ENCODE measurements at regions not wholly inside any gene's neighbourhood (a gene's known extent, or its start where the extent isn't known, plus 50 kb on each side); places are given as distances from the start of the nearest gene placed in this dataset.
A peak's percentile ranks its signal among the peaks of the same experiment; 100 is the strongest.

DNA sequence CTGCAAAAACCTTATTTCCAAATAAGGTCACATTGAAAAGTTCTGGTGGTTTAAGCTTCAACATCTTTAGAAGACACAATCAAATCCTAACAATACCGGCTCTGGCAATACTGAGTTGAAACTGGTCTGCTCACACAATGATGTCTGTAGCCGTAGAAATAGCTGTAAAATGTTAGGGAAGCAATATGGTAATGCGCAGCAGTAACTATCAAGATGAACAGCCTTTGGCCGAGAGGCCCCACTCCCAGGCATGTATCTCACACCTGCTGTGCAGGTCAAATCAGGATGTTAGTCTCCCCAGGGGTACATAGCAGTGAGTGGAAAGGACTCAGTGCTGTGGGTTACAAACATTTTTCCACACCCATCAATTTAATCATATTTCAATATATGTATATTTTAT, 207.1 kb downstream of the KATNAL1 start:
- intact Hi-C loops (cut with DNase I), result no loop called here
- no peaks in the 10 kb centered on the region for H3K4me1 ChIP-seq
- no peak for DNase-seq
- no peak for ATAC-seq
- H3K27me3 ChIP-seq (ENCODE audit: low read depth), result no peaks in the 10 kb centered on the region
- H3K36me3 ChIP-seq, result no peaks in the 10 kb centered on the region
- no peaks in the 10 kb centered on the region for H3K9me3 ChIP-seq
- TF ChIP-seq, protein P1, sequence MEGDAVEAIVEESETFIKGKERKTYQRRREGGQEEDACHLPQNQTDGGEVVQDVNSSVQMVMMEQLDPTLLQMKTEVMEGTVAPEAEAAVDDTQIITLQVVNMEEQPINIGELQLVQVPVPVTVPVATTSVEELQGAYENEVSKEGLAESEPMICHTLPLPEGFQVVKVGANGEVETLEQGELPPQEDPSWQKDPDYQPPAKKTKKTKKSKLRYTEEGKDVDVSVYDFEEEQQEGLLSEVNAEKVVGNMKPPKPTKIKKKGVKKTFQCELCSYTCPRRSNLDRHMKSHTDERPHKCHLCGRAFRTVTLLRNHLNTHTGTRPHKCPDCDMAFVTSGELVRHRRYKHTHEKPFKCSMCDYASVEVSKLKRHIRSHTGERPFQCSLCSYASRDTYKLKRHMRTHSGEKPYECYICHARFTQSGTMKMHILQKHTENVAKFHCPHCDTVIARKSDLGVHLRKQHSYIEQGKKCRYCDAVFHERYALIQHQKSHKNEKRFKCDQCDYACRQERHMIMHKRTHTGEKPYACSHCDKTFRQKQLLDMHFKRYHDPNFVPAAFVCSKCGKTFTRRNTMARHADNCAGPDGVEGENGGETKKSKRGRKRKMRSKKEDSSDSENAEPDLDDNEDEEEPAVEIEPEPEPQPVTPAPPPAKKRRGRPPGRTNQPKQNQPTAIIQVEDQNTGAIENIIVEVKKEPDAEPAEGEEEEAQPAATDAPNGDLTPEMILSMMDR (IDR thresholded peaks at IDR 0.05), result no peak
- no peak overlapping the region for H3K4me3 ChIP-seq
- no peak overlapping the region for H3K27ac ChIP-seq

- intact Hi-C loops (cut with DNase I), result no loop called here
- Histone ChIP-seq H3K9me3 (no peaks in the 10 kb centered on the region), H3K27ac (no peak overlapping the region), H3K36me3 (no peaks in the 10 kb centered on the region), H3K4me3 (no peak overlapping the region), H3K4me1 (no peaks in the 10 kb centered on the region), H3K27me3 (ENCODE audit: low read depth) (no peaks in the 10 kb centered on the region)
- DNase-seq (no peak), ATAC-seq (no peak)
- TF ChIP-seq, protein P1 (IDR thresholded peaks at IDR 0.05), result no peak
These were observed 209.7 kb downstream of the KATNAL1 start for GRCh38 chr13:30097701-30098100.

- Histone ChIP-seq H3K9me3 (no peaks in the 10 kb centered on the region), H3K27ac (no peak overlapping the region), H3K4me1 (no peaks in the 10 kb centered on the region), H3K36me3 (no peaks in the 10 kb centered on the region), H3K27me3 (ENCODE audit: low read depth) (no peaks in the 10 kb centered on the region), H3K4me3 (no peak overlapping the region)
- intact Hi-C loops (cut with DNase I), result no loop called here
- DNase-seq (no peak), ATAC-seq (no peak)
- TF ChIP-seq, protein P1 (IDR thresholded peaks at IDR 0.05), result no peak
These were observed 210.3 kb downstream of the KATNAL1 start for GRCh38 chr13:30097089-30097488.

DNA sequence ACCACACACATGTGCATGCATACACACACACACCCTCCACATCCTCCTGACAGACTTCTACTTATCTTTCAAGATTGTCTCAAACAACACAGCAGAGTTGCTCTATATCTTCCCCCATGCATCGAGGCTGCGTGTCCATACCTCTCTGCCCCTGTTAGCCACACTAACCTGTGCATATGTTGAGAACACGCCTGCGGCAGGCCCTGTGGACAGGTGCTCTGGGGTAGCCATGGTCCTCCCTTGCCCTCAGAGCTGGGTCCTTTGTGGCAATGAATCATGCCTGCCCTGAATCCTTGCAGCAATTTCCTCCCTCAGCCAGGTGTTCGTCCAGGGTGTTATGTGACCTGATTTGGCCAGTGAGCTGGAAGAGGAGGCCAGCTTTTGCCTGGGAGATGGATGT, 213.3 kb downstream of the KATNAL1 start:
- TF ChIP-seq, protein P1 (IDR thresholded peaks at IDR 0.05), result no peak
- DNase-seq (no peak), ATAC-seq (no peak)
- H3K36me3 ChIP-seq, result no peaks in the 10 kb centered on the region
- no peaks in the 10 kb centered on the region for H3K4me1 ChIP-seq
- H3K4me3 ChIP-seq, result no peak overlapping the region
- no peaks in the 10 kb centered on the region for H3K27me3 ChIP-seq (ENCODE audit: low read depth)
- intact Hi-C loops (cut with DNase I), result no loop called here
- H3K9me3 ChIP-seq, result no peaks in the 10 kb centered on the region
- H3K27ac ChIP-seq, result no peak overlapping the region

- no peaks in the 10 kb centered on the region for H3K27me3 ChIP-seq (ENCODE audit: low read depth)
- TF ChIP-seq, protein P1 (IDR thresholded peaks at IDR 0.05), result no peak
- DNase-seq (no peak), ATAC-seq (no peak)
- H3K4me3 ChIP-seq, result no peak overlapping the region
- no peaks in the 10 kb centered on the region for H3K9me3 ChIP-seq
- intact Hi-C loops (cut with DNase I), result no loop called here
- no peaks in the 10 kb centered on the region for H3K4me1 ChIP-seq
- H3K27ac ChIP-seq, result no peak overlapping the region
- no peaks in the 10 kb centered on the region for H3K36me3 ChIP-seq
These were observed 214.1 kb downstream of the KATNAL1 start for GRCh38 chr13:30093236-30093635.

- H3K4me1 ChIP-seq, result no peaks in the 10 kb centered on the region
- H3K27ac ChIP-seq, result no peak overlapping the region
- no peaks in the 10 kb centered on the region for H3K27me3 ChIP-seq (ENCODE audit: low read depth)
- H3K36me3 ChIP-seq, result no peaks in the 10 kb centered on the region
- peak in 1 of 2 donors; percentile 63 for ATAC-seq
- no peak overlapping the region for H3K4me3 ChIP-seq
- no peaks in the 10 kb centered on the region for H3K9me3 ChIP-seq
- peak; percentile 68 for DNase-seq
- TF ChIP-seq, protein P1 (IDR thresholded peaks at IDR 0.05), result no peak
- intact Hi-C loops (cut with DNase I), result no loop called here
These were observed 215.7 kb downstream of the KATNAL1 start for GRCh38 chr13:30091691-30092090.

Data from lower lobe of right lung (tissue), 2 donors.